ENCODE measurements at regions not wholly inside any gene's neighbourhood (a gene's known extent, or its start where the extent isn't known, plus 50 kb on each side); places are given as distances from the start of the nearest gene placed in this dataset.
A peak's percentile ranks its signal among the peaks of the same experiment; 100 is the strongest.

DNA sequence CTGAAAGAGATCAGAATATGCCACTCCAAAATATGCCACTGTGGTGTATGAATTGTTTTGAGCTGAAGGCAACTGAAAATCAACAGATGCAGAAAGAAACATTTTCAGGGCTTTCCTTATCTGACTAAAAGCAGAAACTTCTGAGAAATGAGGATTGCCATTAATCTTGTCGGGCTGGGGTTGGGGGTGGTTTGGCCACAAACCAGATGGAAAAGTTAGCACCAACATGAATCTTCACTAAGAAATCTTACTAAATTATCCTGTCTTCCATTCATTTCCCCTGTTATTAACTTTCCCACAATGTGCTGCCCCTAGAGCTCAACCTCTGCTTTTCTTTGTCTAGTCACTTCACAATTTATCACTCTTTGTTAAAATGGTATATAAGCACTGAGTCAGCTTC lies 229.9 kb upstream of the GADL1 start:
- no peak overlapping the region for H3K4me3 ChIP-seq (ENCODE audit: low read length)
- TF ChIP-seq, protein P1, sequence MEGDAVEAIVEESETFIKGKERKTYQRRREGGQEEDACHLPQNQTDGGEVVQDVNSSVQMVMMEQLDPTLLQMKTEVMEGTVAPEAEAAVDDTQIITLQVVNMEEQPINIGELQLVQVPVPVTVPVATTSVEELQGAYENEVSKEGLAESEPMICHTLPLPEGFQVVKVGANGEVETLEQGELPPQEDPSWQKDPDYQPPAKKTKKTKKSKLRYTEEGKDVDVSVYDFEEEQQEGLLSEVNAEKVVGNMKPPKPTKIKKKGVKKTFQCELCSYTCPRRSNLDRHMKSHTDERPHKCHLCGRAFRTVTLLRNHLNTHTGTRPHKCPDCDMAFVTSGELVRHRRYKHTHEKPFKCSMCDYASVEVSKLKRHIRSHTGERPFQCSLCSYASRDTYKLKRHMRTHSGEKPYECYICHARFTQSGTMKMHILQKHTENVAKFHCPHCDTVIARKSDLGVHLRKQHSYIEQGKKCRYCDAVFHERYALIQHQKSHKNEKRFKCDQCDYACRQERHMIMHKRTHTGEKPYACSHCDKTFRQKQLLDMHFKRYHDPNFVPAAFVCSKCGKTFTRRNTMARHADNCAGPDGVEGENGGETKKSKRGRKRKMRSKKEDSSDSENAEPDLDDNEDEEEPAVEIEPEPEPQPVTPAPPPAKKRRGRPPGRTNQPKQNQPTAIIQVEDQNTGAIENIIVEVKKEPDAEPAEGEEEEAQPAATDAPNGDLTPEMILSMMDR (IDR thresholded peaks at IDR 0.05; ENCODE audit: insufficient read depth, low read depth, low read length, missing control alignments): no peak
- DNase-seq (ENCODE audit: low read depth): no peak

DNA sequence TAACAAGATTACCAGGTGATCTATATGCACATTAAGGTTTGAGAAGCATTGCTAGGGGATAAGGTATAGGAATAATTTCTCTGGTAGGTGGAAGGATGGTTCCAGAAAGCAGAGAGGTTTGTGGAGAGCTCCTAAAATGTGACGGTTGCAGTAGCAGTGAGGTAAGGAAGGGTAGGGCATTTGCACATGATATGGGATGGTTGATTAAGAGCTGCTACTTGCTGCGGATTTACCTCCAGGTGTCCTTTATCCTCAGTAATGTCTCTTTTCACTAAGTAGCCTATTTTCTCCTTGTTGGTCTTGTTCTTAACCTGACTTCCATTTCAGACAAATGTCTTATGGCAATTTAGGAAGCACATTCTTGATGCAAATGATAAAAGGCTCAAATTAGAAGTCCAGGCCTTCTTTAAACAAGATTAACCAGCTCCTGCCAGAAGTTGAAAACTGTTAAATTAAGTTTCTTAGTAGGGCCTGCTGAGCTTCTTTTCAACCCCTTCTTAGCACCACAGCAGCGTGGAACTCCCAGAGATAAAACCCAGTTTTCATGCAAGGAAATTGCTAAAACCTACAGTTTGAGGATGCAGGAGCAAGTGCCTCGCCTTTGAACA lies 231.1 kb upstream of the GADL1 start:
- no peak overlapping the region for H3K4me3 ChIP-seq (ENCODE audit: low read length)
- DNase-seq (ENCODE audit: low read depth): no peak
- TF ChIP-seq, protein P1 (IDR thresholded peaks at IDR 0.05; ENCODE audit: insufficient read depth, low read depth, low read length, missing control alignments): no peak

DNA sequence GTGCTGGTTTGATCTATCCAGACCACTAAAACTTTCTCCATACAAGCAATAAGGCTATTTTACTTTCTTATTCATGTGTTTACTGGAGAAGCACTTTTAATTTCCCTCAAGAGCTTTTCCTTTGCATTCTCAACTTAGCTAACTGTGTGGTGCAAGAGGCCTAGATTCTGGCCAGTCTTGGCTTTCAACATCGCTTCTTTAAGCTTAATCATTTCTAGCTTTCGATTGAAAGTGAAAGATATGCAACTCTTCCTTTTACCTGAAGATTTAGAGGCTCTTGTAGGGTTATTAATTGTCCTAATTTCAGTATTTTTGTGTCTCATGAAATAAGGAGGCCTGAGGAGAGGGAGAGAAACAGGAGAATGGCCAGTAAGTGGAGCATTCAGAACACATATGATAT lies 234.8 kb upstream of the GADL1 start:
- H3K4me3 ChIP-seq (ENCODE audit: low read length): no peak overlapping the region
- TF ChIP-seq, protein P1 (IDR thresholded peaks at IDR 0.05; ENCODE audit: insufficient read depth, low read depth, low read length, missing control alignments): no peak
- no peak for DNase-seq (ENCODE audit: low read depth)

DNA sequence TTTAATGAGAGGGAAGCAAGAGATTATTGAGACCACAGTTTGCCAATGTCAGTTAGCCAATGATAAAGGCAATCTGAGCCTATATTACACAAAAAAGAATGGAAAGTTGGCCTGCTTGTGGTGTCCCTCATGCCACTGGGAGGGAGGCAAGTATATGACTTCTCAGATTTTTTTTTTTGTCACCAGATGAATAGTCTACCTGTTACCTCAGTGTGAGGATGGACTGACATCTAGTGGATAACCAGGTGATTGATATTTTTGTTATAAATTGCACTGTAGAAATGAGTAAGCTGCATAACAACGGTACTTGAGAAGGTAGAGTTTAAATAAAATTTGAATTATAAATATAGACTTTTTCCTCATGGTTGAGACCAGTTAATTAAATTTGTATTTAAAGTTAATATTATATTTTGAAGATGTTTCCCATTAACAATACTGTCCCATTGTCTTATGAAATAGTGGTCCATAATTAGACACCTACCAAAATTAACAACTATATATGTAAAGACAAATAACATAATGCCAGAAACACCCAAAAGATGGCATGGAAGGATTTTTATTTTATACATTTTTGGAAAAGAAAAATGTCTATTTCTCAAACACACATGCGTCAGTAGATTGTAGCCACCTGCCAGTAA lies 237.8 kb upstream of the GADL1 start:
- peak; percentile 72 for DNase-seq (ENCODE audit: low read depth)
- H3K4me3 ChIP-seq (ENCODE audit: low read length): no peak overlapping the region
- TF ChIP-seq, protein P1 (IDR thresholded peaks at IDR 0.05; ENCODE audit: insufficient read depth, low read depth, low read length, missing control alignments): peak; percentile 72

DNA sequence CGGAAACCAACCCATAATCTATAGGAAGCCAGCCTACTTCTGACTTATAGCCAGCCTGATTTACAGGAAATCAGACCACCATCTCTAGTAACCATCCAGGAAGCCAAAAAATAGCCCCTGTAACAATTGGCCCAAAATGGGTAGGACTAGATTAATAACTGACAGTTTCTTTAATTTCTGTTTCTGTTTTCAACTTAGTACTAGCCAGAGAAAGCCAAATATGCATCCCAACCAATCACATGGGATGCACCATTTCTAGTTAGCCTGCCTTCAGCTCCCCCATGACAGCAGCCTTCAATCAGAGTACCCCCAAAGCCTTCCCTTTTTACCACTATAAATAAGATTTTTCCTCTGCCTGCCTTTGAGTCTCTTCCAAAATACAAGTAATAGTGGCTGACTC lies 239.1 kb upstream of the GADL1 start:
- TF ChIP-seq, protein P1 (IDR thresholded peaks at IDR 0.05; ENCODE audit: insufficient read depth, low read depth, low read length, missing control alignments): no peak
- no peak overlapping the region for H3K4me3 ChIP-seq (ENCODE audit: low read length)
- no peak for DNase-seq (ENCODE audit: low read depth)

DNA sequence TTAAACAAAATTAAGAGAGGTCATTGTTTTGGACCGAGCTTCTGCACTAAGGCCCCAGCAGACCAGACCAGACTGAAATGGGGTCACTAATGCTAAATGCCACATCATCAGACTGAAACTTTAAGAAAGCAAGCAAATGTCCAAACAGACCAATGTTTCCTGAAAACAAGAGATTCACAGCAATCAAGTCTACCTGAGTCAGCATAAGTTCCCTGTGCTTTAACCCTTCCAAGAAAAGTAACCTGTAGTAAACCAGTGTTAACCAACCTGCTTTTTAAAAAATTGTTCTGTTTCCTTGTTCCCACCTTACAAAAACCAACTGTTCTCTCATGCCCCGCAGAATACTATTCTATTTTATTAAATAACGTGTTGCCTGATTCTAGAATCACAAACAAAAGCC lies 241.1 kb upstream of the GADL1 start:
- no peak for DNase-seq (ENCODE audit: low read depth)
- TF ChIP-seq, protein P1 (IDR thresholded peaks at IDR 0.05; ENCODE audit: insufficient read depth, low read depth, low read length, missing control alignments): no peak
- no peak overlapping the region for H3K4me3 ChIP-seq (ENCODE audit: low read length)

All from epithelial cell of esophagus (primary cell).